K562 (cell line): ENCODE measurements at regions not wholly inside any gene's neighbourhood (a gene's known extent, or its start where the extent isn't known, plus 50 kb on each side); places are given as distances from the start of the nearest gene placed in this dataset.
"Not testable (repeated sequence)": the region's sequence is repeated elsewhere in the genome, so short reads cannot be mapped to it uniquely, and the experiment has no call there.

Experiments
- ATAC-seq: fragments of 200-7000 bp; cut with Tn5 transposase; 3 replicates; pipeline ENCODE4 v1.9.1; 2020; ENCODE audit warnings: moderate library complexity
- BruUV-seq: library from RNA; stranded (reverse); fragments of 400-500 nt; replicated peaks from 2 replicates; lab custom pipeline; 2021; lab: Mats Ljungman, UMichigan
- CTCF ChIA-PET: fragments of 300-600 bp; formaldehyde crosslinking; extraction: SDS; loops from one replicate; lab custom pipeline; 2021; ENCODE audit warnings: low intra/inter-chr PET ratio; lab: Yijun Ruan, JAX
- POLR2A ChIA-PET: fragments of 300-600, 350-650 bp; sonication (Branson Sonifier 250); formaldehyde crosslinking; extraction: SDS; loops from one replicate; lab custom pipeline; 2021; ENCODE audit warnings: antibody characterized with exemption, inconsistent platforms; lab: Yijun Ruan, JAX
- DNase-seq, 4 experiments: peaks; one replicate each; pipeline versions ENCODE4 v3.0.0 to v3.0.0-alpha.2; 2011 to 2018; ENCODE audit warnings: low spot score in 3 of 4, mixed read lengths in 3 of 4; ENCODE audit errors: extremely low read depth in 1 of 4
- FAIRE-seq: peaks from 2 replicates; lab custom pipeline; 2011; peaks lifted over from hg19 to GRCh38; lab: Jason Lieb, UNC
- H2AFZ ChIP-seq: 2 replicates; pipeline ENCODE4 v1.6.0; 2011; ENCODE audit warnings: low read depth, low read length, control low read depth, inconsistent platforms
- H3K27ac ChIP-seq: fragments of 200-600 bp; 3 replicates; pipeline ENCODE4 v1.8.0; 2011; ENCODE audit warnings: low read depth, mild to moderate bottlenecking, control low read depth, inconsistent platforms, low read length, moderate library complexity, mixed read lengths; ENCODE audit errors: extremely low read depth
- H3K27me3 ChIP-seq, 2 experiments: fragments of 300-600 bp in 1 of 2; 2 replicates in 1 of 2; 3 replicates in 1 of 2; pipeline versions ENCODE4 v1.6.0 to v1.8.0; 2011; ENCODE audit warnings: inconsistent platforms in 2 of 2, low read length in 2 of 2, mild to moderate bottlenecking in 1 of 2, mixed read lengths in 1 of 2, moderate library complexity in 1 of 2; ENCODE audit not compliant: control insufficient read depth in 2 of 2, insufficient read depth in 2 of 2
- H3K36me3 ChIP-seq: fragments of 300-600 bp; 3 replicates; pipeline ENCODE4 v1.8.0; 2011; ENCODE audit warnings: mild to moderate bottlenecking, low read length, inconsistent platforms; ENCODE audit not compliant: control insufficient read depth, insufficient read depth
- H3K4me1 ChIP-seq, 2 experiments: fragments of 200-600 bp in 1 of 2; replicated peaks in 1 of 2; 2 replicates in 1 of 2; 3 replicates in 1 of 2; pipeline versions ENCODE4 v1.5.1 to v1.8.0; 2011; ENCODE audit warnings: inconsistent platforms in 2 of 2, low read length in 2 of 2, mild to moderate bottlenecking in 1 of 2, mixed read lengths in 1 of 2, moderate library complexity in 1 of 2; ENCODE audit not compliant: control insufficient read depth in 2 of 2, insufficient read depth in 2 of 2
- H3K4me2 ChIP-seq: 2 replicates; pipeline ENCODE4 v1.6.1; 2011; ENCODE audit warnings: low read length, control low read depth, inconsistent platforms, mixed read lengths; ENCODE audit not compliant: insufficient read depth
- H3K4me3 ChIP-seq: fragments of 200-600 bp; sonication (generic), shearing (Covaris generic); 2 replicates; pipeline ENCODE4 v1.5.1; 2016; ENCODE audit warnings: control low read depth, inconsistent platforms
- H3K79me2 ChIP-seq: fragments of 200-600 bp; 3 replicates; pipeline ENCODE4 v1.8.0; 2011; ENCODE audit warnings: low read length, inconsistent platforms; ENCODE audit not compliant: control insufficient read depth, insufficient read depth
- H3K9ac ChIP-seq, 2 experiments: 2 replicates each; pipeline versions ENCODE4 v1.6.0 to v1.6.1; 2011; ENCODE audit warnings: low read depth in 2 of 2, low read length in 2 of 2, control low read depth in 1 of 2, inconsistent platforms in 1 of 2, mild to moderate bottlenecking in 1 of 2, mixed read lengths in 1 of 2; ENCODE audit not compliant: insufficient read depth in 1 of 2
- H3K9me1 ChIP-seq: one replicate; pipeline ENCODE4 v1.6.0; 2011; ENCODE audit warnings: inconsistent platforms, mild to moderate bottlenecking, low read length, moderate library complexity; ENCODE audit not compliant: control insufficient read depth, insufficient read depth
- H3K9me3 ChIP-seq: replicated peaks from 2 replicates; pipeline ENCODE4 v1.5.1; 2011; ENCODE audit warnings: low read depth, low read length, inconsistent platforms; ENCODE audit not compliant: control insufficient read depth, insufficient read depth
- H4K20me1 ChIP-seq: replicated peaks from 2 replicates; pipeline ENCODE4 v1.6.1; 2011; ENCODE audit warnings: low read length, inconsistent platforms, mixed read lengths; ENCODE audit not compliant: control insufficient read depth, insufficient read depth
- CLOCK ChIP-seq: fragments of 250-450 bp; sonication (Bioruptor Pico); IDR thresholded peaks from 2 replicates; pipeline ENCODE4 v1.4.0; 2020; ENCODE audit warnings: mild to moderate bottlenecking, moderate library complexity, borderline replicate concordance
- WGBS: fragments of 100-300 bp; shearing (Covaris generic); methylation state at CpG from one replicate; pipeline ENCODE4 v1.1.6; 2016; ENCODE audit warnings: low coverage, mixed read lengths; ENCODE audit not compliant: insufficient coverage; ENCODE audit errors: missing lambda C conversion rate; 5-methylcytosine and 5-hydroxymethylcytosine counted together
- in situ Hi-C: fragments of 300-500 bp; cut with MboI; formaldehyde crosslinking; loops from 4 replicates; pipeline ENCODE4 v1.15.0; 2018; ENCODE audit warnings: inconsistent platforms, mixed read lengths
- intact Hi-C: fragments of 100-400 bp; cut with micrococcal nuclease; formaldehyde crosslinking; loops from 2 replicates; pipeline ENCODE4 v1.14.2; 2022

- TF ChIP-seq CLOCK (CRISPR knock-in tag), result no peak
Measured at GRCh38 chr3:191740712-191741111, 279.7 kb downstream of the PYDC2 start (continued).

- H3K27ac ChIP-seq, H4K20me1 ChIP-seq, H3K9me1 ChIP-seq, CTCF ChIA-PET, H3K36me3 ChIP-seq, H3K9me3 ChIP-seq, ATAC-seq, H3K4me1 ChIP-seq, BruUV-seq, H3K79me2 ChIP-seq, POLR2A ChIA-PET, H3K4me2 ChIP-seq, in situ Hi-C loops, H2AFZ ChIP-seq, H3K4me3 ChIP-seq, H3K27me3 ChIP-seq, FAIRE-seq, intact Hi-C loops, H3K9ac ChIP-seq, DNase-seq: not testable (repeated sequence)
- 0% methylated on average over 1 of the region's 1 CpG for WGBS
Measured at GRCh38 chr3:191741847-191742350, 280.9 kb downstream of the PYDC2 start.
